GM13977 (cell line): ENCODE measurements at regions not wholly inside any gene's neighbourhood (a gene's known extent, or its start where the extent isn't known, plus 50 kb on each side); places are given as distances from the start of the nearest gene placed in this dataset.
"Not testable (repeated sequence)": the region's sequence is repeated elsewhere in the genome, so short reads cannot be mapped to it uniquely, and the experiment has no call there.

Experiments
- DNase-seq: peaks from one replicate; pipeline ENCODE4 v3.0.0; 2012; ENCODE audit warnings: low spot score
- in situ Hi-C: fragments of 300-500 bp; cut with MboI; formaldehyde crosslinking; loops from one replicate; pipeline ENCODE4 v1.12.0; 2022; ENCODE audit warnings: low sequenced_read_pairs, low pct_unique_long_range_greater_than_20kb, mixed read lengths, inconsistent platforms; ENCODE audit not compliant: unreplicated experiment
- TF ChIP-seq, protein P1 (sequence below): IDR thresholded peaks from 2 replicates; pipeline ENCODE4 v1.5.1; 2012; ENCODE audit warnings: mild to moderate bottlenecking, control low read depth; ENCODE audit not compliant: insufficient read depth; ENCODE audit errors: extremely low read depth, missing control alignments

DNA sequence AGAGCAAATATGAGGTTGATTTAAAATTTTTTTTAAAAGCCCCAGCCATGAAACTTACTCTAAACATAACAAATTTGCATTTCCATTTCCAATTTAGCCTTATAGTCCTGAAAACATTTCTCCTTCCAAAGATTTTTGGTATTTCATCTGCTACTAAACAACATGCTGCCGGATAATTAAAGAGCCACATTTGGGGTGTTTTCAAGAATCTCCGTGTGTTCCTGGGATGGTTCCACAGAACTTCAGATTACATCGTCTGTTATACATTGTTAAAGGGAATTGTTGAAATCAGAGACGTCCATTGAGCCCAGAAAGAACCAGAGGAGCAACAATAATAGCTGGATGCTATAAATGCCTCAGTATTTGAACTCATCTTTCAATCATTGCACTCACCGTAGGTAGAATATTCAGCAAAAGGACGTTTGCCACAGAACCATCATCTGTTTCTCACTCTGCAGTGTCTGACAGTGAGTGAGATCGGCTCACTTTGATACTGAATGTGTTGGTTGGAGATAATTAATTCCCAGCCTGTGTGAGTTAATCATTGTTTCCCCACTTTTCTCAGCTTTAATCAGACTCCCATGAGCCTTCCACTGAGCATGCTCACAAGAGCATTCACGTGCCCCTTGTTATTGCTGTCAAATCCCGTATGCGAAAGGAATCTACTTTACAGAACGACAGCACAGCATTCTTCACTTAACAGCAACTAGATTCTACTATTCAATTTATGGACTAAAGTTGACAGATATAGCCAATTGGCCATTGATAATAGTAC lies 128.4 kb upstream of the PALS2 start:
- TF ChIP-seq, protein P1, sequence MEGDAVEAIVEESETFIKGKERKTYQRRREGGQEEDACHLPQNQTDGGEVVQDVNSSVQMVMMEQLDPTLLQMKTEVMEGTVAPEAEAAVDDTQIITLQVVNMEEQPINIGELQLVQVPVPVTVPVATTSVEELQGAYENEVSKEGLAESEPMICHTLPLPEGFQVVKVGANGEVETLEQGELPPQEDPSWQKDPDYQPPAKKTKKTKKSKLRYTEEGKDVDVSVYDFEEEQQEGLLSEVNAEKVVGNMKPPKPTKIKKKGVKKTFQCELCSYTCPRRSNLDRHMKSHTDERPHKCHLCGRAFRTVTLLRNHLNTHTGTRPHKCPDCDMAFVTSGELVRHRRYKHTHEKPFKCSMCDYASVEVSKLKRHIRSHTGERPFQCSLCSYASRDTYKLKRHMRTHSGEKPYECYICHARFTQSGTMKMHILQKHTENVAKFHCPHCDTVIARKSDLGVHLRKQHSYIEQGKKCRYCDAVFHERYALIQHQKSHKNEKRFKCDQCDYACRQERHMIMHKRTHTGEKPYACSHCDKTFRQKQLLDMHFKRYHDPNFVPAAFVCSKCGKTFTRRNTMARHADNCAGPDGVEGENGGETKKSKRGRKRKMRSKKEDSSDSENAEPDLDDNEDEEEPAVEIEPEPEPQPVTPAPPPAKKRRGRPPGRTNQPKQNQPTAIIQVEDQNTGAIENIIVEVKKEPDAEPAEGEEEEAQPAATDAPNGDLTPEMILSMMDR: no peak
- no peak for DNase-seq
- in situ Hi-C loops: no loop called here

DNA sequence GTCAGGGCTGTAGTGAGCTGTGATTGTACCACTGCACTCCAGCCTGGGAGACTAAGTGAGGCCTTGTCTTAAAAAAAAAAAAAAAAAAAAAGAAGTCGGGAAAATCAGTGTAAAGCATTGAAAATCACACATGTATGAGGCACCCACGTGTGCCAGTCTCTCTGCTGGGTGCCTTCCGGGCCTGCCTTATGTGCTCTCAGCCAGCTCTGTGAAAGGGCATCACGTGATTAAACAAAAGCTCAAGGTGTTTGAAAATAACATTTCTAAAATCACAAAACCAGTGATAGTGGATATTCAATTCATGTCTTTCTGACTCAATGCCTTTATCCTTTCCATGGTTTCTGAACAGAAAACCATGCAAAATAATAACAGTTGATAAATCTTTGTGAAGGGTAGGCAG lies 125.2 kb upstream of the PALS2 start:
- TF ChIP-seq, protein P1: no peak
- in situ Hi-C loops: no loop called here
- no peak for DNase-seq

DNA sequence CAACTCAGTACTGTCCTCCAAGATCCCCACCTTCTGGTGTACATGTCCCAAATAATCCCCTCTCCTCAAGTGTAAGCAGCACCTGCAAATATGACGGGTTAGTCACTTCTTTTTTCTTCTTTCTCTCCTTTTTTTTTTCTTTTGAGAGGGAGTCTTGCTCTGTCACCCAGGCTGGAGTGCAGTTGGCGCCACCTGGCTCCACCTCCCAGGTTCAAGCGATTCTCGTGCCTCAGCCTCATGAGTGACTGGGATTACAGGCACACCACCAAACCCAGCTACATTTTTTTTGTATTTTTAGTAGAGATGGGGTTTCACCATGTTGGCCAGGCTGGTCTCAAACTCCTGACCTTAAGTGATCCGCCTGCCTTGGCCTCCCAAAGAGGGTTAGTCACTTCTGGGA lies 123.8 kb upstream of the PALS2 start:
- in situ Hi-C loops, DNase-seq: not testable (repeated sequence)

DNA sequence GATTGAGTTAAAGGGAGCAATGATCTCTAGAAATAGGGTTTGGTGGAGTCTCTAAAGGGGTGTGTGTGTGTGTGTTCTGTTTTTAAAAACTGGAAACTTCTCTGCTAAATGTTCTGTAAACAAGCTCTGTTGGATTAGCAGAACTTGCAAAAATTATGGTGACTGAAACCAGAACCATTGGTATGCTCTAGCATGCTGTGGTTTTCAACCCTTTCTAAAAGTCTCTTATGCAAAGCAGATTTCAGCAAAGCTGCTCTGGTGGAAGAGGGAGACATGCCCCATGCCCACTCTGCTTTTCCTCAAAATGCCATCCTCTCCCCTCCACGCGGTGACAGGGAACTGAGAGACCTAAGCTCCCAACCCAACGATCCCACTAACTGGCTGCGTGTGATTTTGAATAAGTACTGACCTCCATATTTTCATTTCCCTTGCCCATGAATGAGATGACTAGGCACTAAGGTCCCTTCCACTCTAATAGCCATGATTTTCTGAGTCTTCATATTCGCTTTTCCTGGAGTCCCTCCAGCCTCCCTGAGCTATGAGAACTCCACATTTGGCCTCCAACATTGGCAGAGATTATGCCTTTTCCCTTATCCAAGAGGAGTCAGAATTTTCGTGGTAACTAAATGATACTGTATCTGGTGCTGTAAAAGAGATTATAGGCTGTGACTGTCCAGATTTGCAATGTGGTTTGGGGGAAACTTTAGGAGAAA lies 117.3 kb upstream of the PALS2 start:
- in situ Hi-C loops: no loop called here
- TF ChIP-seq, protein P1: no peak
- DNase-seq: no peak

DNA sequence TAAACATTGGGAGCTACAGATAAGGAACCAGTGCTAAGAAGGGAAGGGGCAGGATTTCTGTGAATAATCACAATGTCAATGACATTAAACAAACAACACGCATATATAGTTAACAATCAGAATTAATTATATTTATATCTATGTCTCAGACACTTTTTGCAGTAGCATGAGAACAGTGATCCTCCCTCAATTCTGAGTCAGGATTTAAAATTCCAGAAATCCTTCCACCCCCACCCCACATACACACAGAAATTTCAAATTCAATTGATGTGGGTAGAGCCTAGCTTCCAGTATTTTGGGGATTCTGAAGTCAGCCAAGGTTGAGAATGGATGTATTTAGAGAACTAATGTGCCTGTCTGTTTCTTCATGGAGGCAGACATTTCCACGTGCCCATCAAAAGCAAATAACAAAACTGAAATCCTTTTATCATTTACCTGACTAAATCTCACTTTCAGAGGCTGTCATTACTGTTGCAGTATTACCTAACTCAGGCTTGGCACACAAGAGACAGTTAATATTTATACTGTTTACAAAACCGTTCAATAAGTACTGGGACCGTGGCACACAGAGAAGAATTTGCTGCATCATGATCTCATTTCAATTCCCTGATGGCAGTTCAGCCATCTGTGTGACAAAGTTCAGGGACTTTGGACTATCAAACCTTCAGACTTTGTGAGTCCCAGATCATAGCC lies 116.6 kb upstream of the PALS2 start:
- DNase-seq: no peak
- TF ChIP-seq, protein P1: no peak
- in situ Hi-C loops: no loop called here

DNA sequence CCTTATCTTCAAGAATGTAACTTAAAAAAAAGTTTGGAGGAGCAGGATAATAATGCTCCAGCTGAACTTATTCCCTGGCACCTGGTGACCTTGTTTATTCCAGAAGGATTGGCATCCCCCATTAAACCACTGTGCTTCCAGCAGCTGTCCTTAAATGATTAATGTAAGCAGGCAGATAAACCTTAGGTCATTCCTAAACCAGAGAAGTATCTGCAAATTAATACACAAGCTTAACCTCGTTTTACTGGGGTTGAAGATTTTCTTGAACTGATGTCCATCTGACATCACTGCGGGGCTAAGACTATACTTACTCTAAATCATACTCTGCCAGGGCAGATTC lies 116.1 kb upstream of the PALS2 start:
- TF ChIP-seq, protein P1: no peak
- in situ Hi-C loops: no loop called here
- no peak for DNase-seq

DNA sequence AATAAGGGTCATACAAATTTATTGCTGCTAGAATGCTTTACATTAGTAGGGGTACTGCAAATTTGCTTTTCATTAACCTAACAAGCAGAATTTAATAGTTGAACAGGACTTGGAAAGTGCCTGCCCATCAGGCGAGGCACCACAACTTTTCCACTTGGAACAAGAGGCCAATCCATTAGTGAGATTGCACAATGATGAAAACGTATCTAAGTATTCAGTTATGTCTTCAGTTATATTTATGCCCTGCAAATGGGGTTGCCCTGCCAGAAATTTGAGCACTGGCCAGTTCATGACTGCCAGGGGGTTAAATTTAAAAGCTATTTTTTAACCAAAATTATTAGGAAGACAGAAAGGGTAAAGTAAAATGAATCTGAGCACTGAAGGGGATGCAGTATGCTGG lies 111.1 kb upstream of the PALS2 start:
- TF ChIP-seq, protein P1: no peak
- in situ Hi-C loops: no loop called here
- DNase-seq: no peak
